OCI-LY7 (cell line): ENCODE measurements at regions not wholly inside any gene's neighbourhood (a gene's known extent, or its start where the extent isn't known, plus 50 kb on each side); places are given as distances from the start of the nearest gene placed in this dataset.

Experiments used
- BruUV-seq: library from RNA; stranded (reverse); fragments of 400-500 nt; replicated peaks from 2 replicates; lab custom pipeline; 2021; lab: Mats Ljungman, UMichigan
- CTCF ChIA-PET: fragments of 300-600 bp; sonication (Branson Sonifier 250); formaldehyde crosslinking; loops from one replicate; lab custom pipeline; 2022; ENCODE audit warnings: antibody characterized with exemption; ENCODE audit not compliant: unreplicated experiment; lab: Charles Lee
- POLR2A ChIA-PET: fragments of 300-600 bp; sonication (Branson Sonifier 250); formaldehyde crosslinking; loops from one replicate; lab custom pipeline; 2022; ENCODE audit warnings: antibody characterized with exemption; lab: Charles Lee
- DNase-seq: peaks from one replicate; pipeline ENCODE4 v3.0.0-alpha.2; 2015; ENCODE audit warnings: low spot score
- H2AFZ ChIP-seq: fragments of 200-600 bp; sonication (generic), shearing (Covaris generic); 2 replicates; pipeline ENCODE4 v1.6.1; 2014; ENCODE audit warnings: mild to moderate bottlenecking, antibody characterized with exemption, low read length, moderate library complexity
- H3K27ac ChIP-seq: fragments of 200-600 bp; sonication (generic); 2 replicates; pipeline ENCODE4 v1.5.1; 2014; ENCODE audit warnings: mixed run types, low read depth, mild to moderate bottlenecking, moderate library complexity, low read length, inconsistent platforms; ENCODE audit not compliant: poor library complexity, severe bottlenecking
- H3K36me3 ChIP-seq: fragments of 200-600 bp; sonication (generic); 2 replicates; pipeline ENCODE4 v1.6.1; 2014; ENCODE audit warnings: mild to moderate bottlenecking, antibody characterized with exemption, low read length, moderate library complexity, mixed read lengths; ENCODE audit not compliant: insufficient read depth
- H3K4me1 ChIP-seq: fragments of 200-600 bp; sonication (generic); 2 replicates; pipeline ENCODE4 v1.5.1; 2014; ENCODE audit warnings: mild to moderate bottlenecking, low read length; ENCODE audit not compliant: insufficient read depth, poor library complexity, severe bottlenecking
- H3K4me2 ChIP-seq: fragments of 200-600 bp; sonication (generic); 2 replicates; pipeline ENCODE4 v1.6.1; 2014; ENCODE audit warnings: mild to moderate bottlenecking, low read length
- H3K4me3 ChIP-seq: fragments of 200-600 bp; sonication (generic); 2 replicates; pipeline ENCODE4 v1.5.1; 2014; ENCODE audit warnings: mild to moderate bottlenecking, low read depth, low read length; ENCODE audit not compliant: poor library complexity, severe bottlenecking
- H3K79me2 ChIP-seq: fragments of 200-600 bp; sonication (generic); 2 replicates; pipeline ENCODE4 v1.6.1; 2016; ENCODE audit warnings: low read depth, mild to moderate bottlenecking, low read length, moderate library complexity, mixed read lengths; ENCODE audit not compliant: insufficient read depth
- H3K9me2 ChIP-seq: fragments of 200-600 bp; sonication (generic); 2 replicates; pipeline ENCODE4 v1.6.1; 2016; ENCODE audit warnings: mild to moderate bottlenecking, low read length, mixed read lengths; ENCODE audit not compliant: insufficient read depth
- H3K9me3 ChIP-seq: fragments of 200-600 bp; sonication (generic); 2 replicates; pipeline ENCODE4 v1.6.1; 2014; ENCODE audit warnings: mild to moderate bottlenecking, mixed run types, low read length, mixed read lengths
- H4K20me1 ChIP-seq: fragments of 200-600 bp; sonication (generic); 2 replicates; pipeline ENCODE4 v1.6.1; 2014; ENCODE audit warnings: mild to moderate bottlenecking, antibody characterized with exemption, low read length, moderate library complexity, mixed read lengths; ENCODE audit not compliant: insufficient read depth
- CTCF ChIP-seq: fragments of 200-600 bp; sonication (generic); conservative IDR thresholded peaks from 2 replicates; pipeline ENCODE4 v1.5.1; 2014; ENCODE audit warnings: mild to moderate bottlenecking, antibody characterized with exemption, low read length, moderate library complexity, mixed read lengths
- EZH2phosphoT487 ChIP-seq: fragments of 200-600 bp; sonication (generic); IDR thresholded peaks from 2 replicates; pipeline ENCODE4 v1.6.1; 2018; ENCODE audit warnings: low read depth, borderline replicate concordance, mild to moderate bottlenecking, mixed run types, antibody characterized with exemption, low read length, moderate library complexity, mixed read lengths
- intact Hi-C: fragments of 100-400 bp; cut with micrococcal nuclease; formaldehyde crosslinking; loops from one replicate; pipeline ENCODE4 v1.10.0; 2022; ENCODE audit not compliant: unreplicated experiment

- Histone ChIP-seq H3K9me3 (no peaks in the 10 kb centered on the region), H3K79me2 (no peaks in the 10 kb centered on the region), H3K9me2 (no peaks in the 10 kb centered on the region), H3K27ac (no peak overlapping the region), H4K20me1 (no peaks in the 10 kb centered on the region), H3K4me2 (no peak overlapping the region), H3K36me3 (no peaks in the 10 kb centered on the region), H3K4me1 (no peaks in the 10 kb centered on the region), H3K4me3 (no peak overlapping the region), H2AFZ (no peak overlapping the region)
- no TSS peak for BruUV-seq
- intact Hi-C loops, result no loop called here
- ChIA-PET POLR2A (interaction anchor here (0.7 kb wide), 1 partner anchor 26 kb away, joined by 4 read pairs; no protein-coding TSS in a partner anchor), CTCF (no interaction called here)
- no peak for DNase-seq
- TF ChIP-seq EZH2phosphoT487, result no peak
- TF ChIP-seq CTCF, result no peak
These were observed 97.7 kb upstream of the CELF2 start for GRCh38 chr10:10919976-10920375.

- Histone ChIP-seq H3K36me3 (no peaks in the 10 kb centered on the region), H3K79me2 (no peaks in the 10 kb centered on the region), H3K9me2 (no peaks in the 10 kb centered on the region), H3K4me3 (no peak overlapping the region), H3K27ac (no peak overlapping the region), H4K20me1 (no peaks in the 10 kb centered on the region), H3K4me2 (no peak overlapping the region), H3K9me3 (no peaks in the 10 kb centered on the region), H3K4me1 (no peaks in the 10 kb centered on the region), H2AFZ (no peak overlapping the region)
- ChIA-PET CTCF (no interaction called here), POLR2A (interaction anchor here (0.7 kb wide), 1 partner anchor 20 kb away, joined by 3 read pairs; no protein-coding TSS in a partner anchor)
- intact Hi-C loops, result no loop called here
- BruUV-seq, result no TSS peak
- DNase-seq, result no peak
- TF ChIP-seq CTCF (no peak), EZH2phosphoT487 (no peak)
These were observed 95.7 kb upstream of the CELF2 start for GRCh38 chr10:10921826-10922461.

- no TSS peak for BruUV-seq
- ChIA-PET CTCF (no interaction called here), POLR2A (interaction anchor here (0.6 to 0.7 kb wide), 3 partner anchors 19 to 78 kb away, joined by 3 to 4 read pairs (median 3); no protein-coding TSS in a partner anchor)
- Histone ChIP-seq H2AFZ (no peak overlapping the region), H3K79me2 (no peaks in the 10 kb centered on the region), H3K9me2 (no peaks in the 10 kb centered on the region), H3K9me3 (no peaks in the 10 kb centered on the region), H3K27ac (no peak overlapping the region), H3K4me1 (no peaks in the 10 kb centered on the region), H4K20me1 (no peaks in the 10 kb centered on the region), H3K4me2 (no peak overlapping the region), H3K4me3 (no peak overlapping the region), H3K36me3 (no peaks in the 10 kb centered on the region)
- intact Hi-C loops, result no loop called here
- TF ChIP-seq CTCF (no peak), EZH2phosphoT487 (no peak)
- no peak for DNase-seq
These were observed 94.5 kb upstream of the CELF2 start for GRCh38 chr10:10923029-10923651.
